HG02678 (cell line): ENCODE measurements at regions not wholly inside any gene's neighbourhood (a gene's known extent, or its start where the extent isn't known, plus 50 kb on each side); places are given as distances from the start of the nearest gene placed in this dataset.

Experiments
- ATAC-seq: cut with Tn5 transposase; IDR thresholded peaks from one replicate; pipeline ENCODE4 v1.9.1; 2021; ENCODE audit warnings: mild to moderate bottlenecking, moderate library complexity; ENCODE audit not compliant: unreplicated experiment

DNA sequence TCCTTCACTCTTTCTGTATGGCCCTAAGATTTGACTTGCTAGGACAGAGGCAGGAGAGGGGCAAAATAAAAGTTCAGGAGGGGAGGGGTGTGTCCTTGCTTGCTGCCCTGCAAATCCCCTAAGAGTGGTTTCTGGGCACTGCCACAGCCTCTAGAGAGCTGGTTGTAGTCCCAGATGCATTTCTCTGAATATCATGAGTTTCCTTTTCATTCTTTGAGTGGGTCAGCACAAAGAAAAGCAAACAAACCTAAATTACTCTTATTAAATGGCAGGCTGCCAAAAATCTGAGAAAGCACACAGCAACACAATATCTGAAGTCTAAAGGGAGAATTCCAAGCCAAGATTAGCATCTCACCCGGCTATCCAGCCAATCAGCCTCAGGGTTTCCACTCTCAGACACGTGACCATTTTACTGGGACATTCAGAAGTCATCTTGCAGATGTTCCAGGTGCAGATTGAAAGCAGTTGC, 919.3 kb downstream of the TUSC7 start:
- no peak for ATAC-seq

DNA sequence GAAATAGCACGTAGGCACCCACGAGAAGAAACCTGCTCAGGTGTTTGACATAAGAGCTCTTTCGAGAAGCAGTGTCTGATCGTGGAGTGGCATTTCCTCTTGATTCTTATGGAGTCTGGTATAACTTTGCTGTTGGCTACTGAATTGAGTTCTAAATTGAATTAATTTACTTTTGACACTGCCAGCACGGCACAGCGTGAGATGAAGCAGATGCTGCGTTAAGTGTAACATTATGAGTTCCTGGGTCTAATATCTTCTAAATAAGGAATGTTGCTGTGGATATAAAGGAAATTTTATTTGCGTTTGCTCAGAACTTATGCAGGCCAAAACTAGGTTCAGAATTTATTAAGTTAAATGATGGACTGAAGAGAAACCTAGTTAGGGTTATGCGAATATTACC, 919.9 kb downstream of the TUSC7 start:
- ATAC-seq = no peak

DNA sequence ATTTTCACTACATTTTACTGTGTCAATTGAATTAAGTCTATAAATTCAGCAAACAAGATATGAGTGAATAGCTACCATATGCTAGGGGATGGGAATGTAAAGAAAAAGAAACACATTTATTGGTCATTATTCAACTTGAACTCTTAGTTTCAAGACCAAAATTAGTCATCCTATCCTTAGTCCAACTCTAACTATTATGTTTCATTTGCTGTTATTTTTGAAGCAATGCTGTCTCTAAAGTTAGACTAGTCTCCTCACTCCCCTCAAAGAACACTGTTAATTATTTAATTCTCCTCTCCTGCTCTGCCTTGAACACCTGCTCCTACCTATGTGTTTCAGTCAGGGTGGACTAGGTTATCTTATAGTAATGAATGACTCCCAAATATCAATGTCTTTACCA, 920.9 kb downstream of the TUSC7 start:
- peak; percentile 54 for ATAC-seq

DNA sequence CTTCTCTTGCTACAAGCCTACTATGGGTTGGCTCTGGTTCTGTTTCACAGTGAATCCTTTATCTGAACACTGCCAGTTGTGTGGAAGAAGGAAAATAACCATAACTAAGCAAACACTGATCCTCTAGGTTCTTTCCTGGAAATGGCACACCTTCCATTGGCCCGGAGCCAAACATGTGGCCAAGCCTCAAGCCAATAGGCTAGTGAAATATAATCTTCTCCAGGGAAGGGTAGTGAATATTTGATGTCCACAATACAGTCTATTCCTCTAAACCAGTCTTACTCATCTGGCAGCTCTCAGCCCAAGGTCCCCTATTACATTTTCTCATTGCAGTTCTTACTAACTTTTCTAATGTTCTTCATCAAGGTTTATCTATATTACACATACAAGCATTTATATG, 921.3 kb downstream of the TUSC7 start:
- ATAC-seq = peak; percentile 4

DNA sequence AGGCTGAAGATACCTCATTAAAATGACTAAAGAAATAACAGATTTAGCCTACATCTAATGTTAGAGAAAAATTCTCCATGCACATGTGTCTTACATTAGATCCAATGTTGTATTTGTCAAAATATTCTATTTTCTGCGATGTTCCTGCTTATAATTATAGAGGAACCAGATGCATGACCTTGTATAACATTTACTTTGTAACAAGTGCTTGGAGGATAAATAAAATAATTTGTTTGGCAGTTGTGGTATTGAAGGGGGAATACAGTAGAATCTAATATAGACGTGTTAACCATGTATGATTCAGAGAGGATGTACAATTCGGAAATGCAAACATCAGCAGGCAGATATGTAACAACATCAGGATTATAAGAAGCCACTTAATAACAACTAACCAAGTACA, 922.2 kb downstream of the TUSC7 start:
- ATAC-seq = no peak

DNA sequence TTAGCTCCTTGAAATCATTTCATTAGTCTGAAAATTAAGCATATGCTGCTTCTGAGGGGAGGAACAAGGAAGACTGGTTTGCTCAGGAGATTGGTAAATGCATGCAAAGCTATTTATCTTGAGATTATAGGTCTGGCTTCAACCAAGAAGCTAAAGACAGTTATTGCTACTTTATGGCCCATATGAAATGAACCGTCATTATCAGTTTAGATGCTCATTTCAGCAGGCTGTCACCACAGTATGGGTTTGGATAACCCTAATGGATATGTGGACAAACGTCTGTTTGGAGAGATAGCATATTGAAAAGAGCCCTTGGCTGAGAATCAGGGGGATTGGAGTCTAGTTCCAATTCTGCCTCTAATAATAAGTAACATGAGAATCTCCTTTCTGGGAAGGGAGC, 922.6 kb downstream of the TUSC7 start:
- no peak for ATAC-seq

DNA sequence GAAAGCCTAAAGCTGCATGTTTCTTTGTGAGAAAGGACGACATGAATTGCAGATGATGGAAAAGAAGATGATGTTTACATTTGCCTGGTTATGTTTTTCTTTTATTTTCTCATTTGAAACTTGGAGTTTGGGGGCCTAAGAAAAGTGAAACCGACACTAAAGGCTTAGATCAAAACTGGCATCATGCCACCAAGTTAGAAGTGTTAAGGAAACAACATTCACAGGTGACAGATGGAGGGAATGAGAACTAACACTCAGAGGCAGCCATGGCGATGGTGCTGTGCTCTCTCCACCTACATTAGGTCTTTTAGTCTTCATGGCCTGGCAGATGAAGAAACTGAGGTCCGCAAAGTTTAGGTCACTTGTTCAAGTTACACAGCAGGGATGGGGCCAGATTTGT, 923.6 kb downstream of the TUSC7 start:
- ATAC-seq = no peak

DNA sequence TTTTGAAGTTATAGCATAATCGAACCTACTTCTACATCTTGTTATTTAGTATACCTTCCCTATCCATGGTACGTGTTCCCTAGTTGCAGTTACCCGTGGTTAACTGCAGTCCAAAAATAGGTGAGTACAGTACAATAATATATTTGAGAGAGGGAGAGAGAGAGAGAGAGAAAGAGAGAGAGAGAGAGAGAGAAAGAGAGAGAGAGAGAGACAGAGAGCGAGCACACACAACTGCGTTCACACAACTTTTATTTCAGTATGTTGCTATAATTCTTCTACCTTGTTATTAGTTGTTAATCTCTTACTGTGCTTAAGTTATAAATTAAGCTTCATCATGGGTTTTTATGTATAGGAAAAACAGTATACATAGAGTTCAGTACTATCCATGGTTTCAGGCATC, 928.1 kb downstream of the TUSC7 start:
- no peak for ATAC-seq

DNA sequence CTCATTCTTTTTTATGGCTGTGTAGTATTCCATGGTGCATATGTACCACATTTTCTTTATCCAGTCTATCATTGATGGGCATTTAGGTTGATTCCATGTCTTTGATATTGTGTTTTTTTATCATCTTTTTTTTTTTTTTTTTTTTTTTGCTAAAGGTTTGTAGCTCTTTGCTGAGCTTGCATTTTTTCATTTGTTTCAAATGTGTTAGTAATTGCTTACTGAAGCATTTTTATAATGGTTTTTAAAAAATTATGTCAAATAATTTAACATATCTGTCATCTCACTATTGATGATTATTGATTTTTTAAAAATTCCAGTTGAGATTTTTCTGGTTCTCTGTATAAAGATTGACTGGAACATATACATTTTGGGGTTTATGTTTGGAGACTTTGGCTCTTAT, 934.6 kb downstream of the TUSC7 start:
- no peak for ATAC-seq

DNA sequence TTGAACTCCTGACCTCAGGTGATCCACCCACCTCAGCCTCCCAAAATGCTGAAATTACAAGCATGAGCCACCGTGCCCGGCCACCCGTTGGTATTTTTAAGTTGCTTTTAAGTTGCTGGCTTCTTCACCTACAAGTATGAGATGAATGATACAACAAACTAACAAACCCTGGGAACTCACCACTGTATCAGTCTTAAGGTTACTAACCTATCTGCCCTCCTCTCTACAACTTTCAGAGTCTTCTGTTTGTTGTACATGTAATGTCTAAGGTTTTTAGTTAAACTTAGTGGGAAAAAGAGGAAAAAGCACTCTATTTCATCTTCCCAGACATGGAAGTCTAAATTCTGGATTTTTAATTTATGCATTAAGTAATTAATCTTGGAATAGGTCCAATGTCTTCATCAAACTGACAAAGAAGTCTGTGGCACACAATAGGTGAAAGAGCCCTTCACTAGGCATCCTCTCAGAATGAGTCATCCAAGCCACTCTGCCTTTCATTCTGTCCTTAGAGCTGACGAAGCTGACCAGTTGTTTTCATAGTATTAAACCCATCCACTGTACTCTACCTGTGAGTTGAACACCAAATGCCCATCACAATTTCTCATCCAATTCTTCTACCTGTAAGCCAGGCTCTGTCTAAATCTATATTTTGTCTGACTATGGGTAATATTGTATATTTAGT, 936.1 kb downstream of the TUSC7 start:
- ATAC-seq = peak; percentile 70

DNA sequence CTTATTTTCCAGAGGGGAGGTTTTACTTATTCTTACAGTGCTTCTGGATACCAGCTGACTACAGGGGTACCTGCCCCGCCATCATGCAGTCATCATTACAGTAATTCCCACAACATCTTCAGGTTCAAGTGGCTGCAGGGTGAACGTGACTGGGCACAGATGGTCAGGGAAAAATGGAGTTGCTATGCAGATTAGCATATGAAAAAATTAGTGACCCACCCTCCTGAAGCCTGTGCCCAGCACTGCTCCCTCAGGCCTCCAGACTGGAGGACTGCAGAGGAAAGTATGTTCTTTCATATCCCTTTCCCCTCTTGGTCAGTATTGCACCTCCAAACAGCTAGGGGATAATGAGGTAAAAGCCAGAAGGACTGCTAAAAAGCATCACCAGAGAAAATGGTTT, 937.9 kb downstream of the TUSC7 start:
- ATAC-seq = no peak

DNA sequence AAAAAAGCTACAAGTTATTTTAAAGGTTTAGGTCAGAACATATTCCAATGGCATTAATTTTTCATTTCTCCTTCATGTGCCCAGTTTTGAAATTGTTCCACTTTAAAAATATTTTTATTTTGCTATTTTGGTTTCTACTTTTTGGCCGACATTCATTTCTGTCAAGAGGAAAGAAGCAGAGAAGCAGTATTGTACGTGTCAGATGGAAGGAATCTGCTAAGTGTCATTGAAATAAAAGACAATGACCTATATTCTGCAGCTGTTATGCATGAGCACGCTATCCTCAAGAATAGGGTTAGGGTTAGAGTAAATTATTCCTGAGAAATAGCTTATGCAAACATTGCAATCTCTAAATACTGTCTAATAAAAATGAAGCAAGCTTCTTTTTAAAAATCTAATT, 941.7 kb downstream of the TUSC7 start:
- no peak for ATAC-seq

DNA sequence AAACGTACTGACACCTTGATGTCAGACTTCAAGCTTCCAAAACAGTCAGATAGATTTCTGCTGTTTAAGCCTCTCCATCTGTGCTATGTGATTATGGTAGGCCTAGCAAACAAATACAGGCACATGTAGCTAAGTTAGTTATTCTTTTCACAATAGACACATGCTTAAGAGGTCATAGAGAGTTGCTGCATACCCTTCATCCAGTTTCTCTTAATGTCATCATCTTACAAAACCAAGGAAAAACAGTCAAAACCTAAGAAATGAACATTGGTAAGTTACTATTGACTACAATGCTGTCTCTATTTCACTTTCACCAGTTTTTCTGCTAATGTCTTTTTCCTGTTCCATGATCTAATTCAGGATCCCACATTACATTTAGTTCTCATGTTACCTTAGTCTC, 946.8 kb downstream of the TUSC7 start:
- ATAC-seq = no peak

DNA sequence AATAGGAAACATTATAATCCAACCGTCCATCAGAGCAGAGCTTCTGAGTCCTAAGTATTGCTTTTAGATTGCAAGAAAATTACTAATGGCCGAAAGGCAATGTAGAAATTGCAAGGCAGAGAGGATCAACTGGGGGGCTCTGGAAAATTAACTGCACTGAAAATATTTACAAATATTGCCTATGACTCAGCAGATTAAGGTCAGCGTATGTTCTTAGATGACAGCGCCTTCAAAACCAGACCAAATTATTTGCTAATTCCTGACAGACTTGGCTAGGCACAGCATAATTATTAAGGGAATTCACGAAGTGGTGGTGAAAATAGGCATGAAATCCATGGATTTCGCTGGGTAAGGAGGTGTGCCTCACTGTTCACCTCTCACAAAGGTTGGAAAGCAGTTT, 947.7 kb downstream of the TUSC7 start:
- ATAC-seq = no peak

DNA sequence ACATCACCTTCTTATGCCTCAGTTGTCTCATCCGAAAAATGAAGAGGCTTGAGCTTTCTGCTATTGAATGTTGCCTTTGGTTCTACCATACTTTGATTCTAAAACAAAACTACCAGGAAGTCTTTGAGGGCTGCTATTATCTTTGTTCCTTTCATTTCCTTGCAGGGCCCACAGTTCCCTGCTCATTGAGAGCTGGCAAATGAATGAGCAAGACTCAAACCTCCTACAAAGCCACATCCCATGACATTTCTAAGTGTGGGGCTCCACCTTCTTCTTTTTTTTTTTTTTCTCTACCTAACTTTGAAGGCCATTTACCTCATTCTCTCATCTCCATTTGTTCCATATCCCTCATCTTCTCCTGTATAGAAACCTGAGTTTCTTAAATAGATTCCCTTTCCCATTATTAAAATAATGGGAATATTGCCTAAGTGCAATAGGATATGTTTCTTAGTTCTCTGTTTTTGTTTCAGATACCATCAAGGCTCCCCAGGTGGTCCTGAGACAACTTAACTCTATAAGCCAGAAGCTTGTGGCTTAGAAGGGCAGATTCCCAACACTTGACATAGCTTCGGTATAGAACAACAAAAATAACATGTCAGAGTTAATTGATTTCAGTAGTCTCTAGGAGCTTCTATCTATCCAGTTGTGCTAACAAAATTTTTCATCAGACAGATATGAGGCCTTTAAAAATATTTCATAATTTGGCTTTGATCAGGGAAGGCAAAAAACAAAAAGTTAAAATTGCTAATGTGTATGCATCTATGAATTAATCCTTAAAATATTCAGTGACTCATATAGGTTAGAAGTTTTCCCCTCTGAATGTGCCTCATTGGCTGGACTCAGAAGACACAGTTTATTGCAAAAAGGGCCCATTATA, 951.6 kb downstream of the TUSC7 start:
- ATAC-seq = no peak

DNA sequence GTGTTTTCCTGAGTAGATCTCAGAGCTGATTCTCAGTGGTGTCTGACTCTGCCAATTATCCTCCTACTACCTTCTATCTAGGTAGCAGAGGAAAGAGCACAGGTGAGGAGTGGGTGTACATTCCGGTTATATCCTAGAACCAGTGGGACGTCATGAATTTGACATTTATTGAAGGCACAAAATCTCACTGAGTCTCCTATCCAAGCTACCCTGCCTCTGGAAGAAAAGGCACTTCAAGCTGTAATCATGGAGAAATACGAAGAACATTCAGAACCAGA, 952.2 kb downstream of the TUSC7 start:
- no peak for ATAC-seq

DNA sequence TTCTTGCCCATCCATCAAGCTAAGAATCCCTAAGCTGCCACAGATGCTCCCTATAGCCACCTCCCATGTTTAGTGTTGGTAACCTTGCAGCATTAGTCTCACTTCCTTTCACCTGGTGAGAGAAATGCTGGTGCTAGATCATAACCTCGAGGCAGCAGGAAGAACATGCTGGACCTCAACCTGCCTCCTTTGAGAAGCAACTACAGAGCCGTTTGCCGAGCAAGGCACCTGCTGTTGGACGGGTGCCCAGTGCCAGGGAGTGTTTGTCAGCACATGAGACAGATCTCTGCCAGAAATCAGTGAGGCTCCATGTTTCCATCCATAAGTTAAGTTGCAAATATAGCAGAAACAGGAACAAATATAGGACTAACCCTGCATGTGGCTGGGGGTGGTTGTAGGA, 955.7 kb downstream of the TUSC7 start:
- no peak for ATAC-seq

DNA sequence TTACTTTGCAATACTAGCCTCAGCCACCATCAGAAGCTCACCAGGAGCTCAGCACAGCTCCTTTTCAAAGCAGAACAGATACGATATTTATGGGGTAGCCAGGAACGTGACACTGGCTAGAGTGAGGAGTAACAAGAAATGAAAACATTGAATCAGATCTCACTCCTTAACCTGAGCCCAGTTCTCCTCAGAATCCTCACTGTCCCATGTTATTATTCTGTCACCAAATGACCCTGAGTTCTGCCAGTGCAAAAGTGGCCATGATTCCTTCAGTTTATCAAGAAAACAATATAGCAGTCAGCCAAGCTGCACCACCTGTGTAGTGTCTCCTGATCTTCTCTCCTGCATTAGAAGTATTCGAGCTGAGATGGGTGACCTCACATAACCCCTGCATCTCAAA, 956.7 kb downstream of the TUSC7 start:
- no peak for ATAC-seq

DNA sequence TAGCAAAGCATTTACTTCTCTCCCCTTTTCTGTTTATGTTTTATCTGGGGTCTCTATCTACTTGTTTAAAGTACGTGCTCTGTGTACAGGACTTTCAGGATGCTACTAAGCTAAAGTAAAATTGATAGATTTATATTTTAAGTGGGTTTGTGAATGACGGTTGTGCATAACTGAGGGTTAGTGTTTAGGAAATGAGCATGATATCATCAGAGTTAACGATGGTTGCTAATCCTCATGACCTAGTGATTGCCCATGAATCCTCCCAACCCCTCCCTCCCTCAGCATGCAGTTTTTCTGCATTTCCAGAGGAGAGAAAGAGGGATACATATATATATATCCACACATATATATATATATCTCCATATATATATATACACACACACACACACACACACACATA, 957.2 kb downstream of the TUSC7 start:
- ATAC-seq = no peak

DNA sequence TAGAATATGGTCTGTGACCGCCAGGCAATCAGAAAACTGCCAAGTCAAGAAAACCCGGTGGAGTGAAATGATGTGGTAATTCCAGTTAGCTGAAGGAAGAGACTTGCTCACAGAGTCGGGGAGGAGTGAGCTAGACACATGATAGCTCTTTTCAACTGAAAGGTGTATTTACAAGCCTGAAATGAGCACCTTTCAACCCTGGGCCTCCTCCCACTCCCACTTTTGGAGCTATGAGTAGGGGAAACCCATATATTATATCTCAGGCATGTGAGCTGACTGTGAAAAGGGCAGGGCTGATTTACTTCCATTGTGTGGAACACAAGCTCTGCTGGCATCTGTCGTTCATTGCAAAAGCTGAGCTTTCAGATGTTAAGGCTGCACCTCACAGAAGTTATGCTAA, 960.2 kb downstream of the TUSC7 start:
- ATAC-seq = no peak

DNA sequence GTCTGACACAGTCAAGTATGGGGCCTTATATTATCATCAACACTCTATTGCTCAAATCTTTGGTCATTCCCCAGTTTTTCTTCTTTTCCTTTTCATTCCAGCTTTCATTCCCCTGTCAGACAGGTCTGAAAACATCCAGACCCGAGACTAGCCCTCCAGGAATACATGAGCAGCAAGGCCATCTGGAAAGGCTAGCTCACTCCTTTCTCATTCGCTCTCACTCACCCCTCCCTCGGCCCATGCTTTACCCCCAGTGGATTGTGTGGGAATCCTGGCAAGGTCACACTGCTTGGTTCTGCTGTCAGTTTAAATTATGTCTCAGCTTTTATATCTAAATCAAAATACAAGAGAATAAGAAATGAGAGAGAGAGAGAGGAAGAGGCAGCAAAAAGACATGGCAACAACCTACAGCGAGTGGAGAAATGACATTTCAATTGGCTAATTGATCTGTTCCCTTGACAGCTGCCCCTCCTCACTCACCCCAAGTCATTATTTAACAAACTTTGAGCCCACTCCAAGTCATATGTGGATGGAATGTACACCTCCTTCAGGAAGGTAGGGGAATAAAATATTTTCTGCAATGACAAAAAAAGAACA, 962.2 kb downstream of the TUSC7 start:
- no peak for ATAC-seq

DNA sequence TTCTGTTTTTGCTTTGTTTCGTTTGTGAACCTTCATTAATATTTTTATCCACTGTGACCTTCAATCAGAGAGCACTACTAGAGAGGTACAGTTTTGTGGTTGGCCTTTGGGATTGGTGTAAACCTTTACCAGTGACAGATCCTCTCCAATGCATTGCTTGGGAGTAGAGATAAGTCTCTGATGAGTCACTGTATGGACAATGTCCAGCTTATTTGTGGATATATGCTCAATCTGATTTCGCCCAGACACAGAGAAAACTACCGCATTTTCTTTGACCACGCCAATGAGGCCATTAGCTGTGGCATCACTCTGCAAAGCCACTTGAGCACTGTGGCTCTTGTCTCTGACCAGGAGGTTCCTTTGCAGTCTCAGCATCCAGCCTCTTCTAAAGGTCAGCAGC, 964.7 kb downstream of the TUSC7 start:
- ATAC-seq = no peak
